A673 (cell line): ENCODE measurements at regions not wholly inside any gene's neighbourhood (a gene's known extent, or its start where the extent isn't known, plus 50 kb on each side); places are given as distances from the start of the nearest gene placed in this dataset.

Source experiments
- CTCF ChIP-seq: fragments of 300-800, 200-600 bp; sonication (generic); conservative IDR thresholded peaks from 2 replicates; pipeline ENCODE4 v1.5.1; 2017; ENCODE audit warnings: low read depth, mild to moderate bottlenecking, antibody characterized with exemption, low read length, moderate library complexity, mixed read lengths
- EZH2 ChIP-seq: fragments of 200-600 bp; sonication (generic); IDR thresholded peaks from 2 replicates; pipeline ENCODE4 v1.6.1; 2017; ENCODE audit warnings: borderline replicate concordance, low read depth, mild to moderate bottlenecking, mixed read lengths, antibody characterized with exemption, low read length; ENCODE audit not compliant: poor library complexity, severe bottlenecking

DNA sequence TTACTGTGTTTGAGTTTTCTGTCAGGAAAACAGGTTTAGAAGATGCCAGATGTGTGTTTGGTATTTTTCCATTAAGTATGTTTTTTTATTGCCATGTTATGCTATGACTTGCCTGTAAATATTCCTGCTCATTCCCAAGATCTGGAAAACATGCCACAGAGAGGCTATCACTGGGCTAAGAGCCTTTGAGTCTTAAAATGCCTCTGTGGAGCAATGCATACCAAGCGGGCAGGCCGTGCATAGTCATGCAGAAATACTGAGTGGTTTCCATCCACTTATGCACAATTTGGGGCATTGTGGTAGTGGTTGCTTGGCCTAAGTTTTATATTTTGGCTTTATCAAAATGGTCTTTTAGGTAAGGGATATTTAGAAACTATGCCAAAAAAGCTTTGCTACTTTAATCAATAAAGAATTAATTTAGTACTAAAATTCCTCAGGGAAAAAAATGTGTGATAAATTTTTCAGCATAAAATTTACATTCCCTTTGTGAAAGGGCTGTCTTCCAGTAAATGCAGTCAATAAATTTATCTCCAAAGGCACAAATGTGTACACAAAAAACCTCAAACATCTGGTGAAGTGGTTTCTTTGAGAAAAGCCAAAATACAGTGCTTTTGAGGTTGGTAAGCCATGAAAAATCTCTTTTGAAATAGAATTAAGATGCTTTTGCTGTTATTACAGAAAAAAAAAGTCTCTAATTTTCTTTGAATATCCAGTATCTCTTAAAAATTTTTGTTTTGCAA is 341.3 kb upstream of the FBXO33 start:
- TF ChIP-seq CTCF (no peak), EZH2 (no peak)
